Mesendoderm (in vitro differentiated cells): ENCODE measurements at regions not wholly inside any gene's neighbourhood (a gene's known extent, or its start where the extent isn't known, plus 50 kb on each side); places are given as distances from the start of the nearest gene placed in this dataset.
"Not testable (repeated sequence)": the region's sequence is repeated elsewhere in the genome, so short reads cannot be mapped to it uniquely, and the experiment has no call there.

Experiments used
- DNase-seq: peaks from one replicate; pipeline ENCODE4 v3.0.0; 2013
- H2AK5ac ChIP-seq: 2 replicates; pipeline ENCODE4 v1.6.1; 2013; ENCODE audit warnings: low read length, inconsistent platforms
- H2BK120ac ChIP-seq: 2 replicates; pipeline ENCODE4 v1.6.1; 2013; ENCODE audit warnings: low read depth, mild to moderate bottlenecking, low read length, moderate library complexity, mixed read lengths
- H2BK15ac ChIP-seq: replicated peaks from 2 replicates; pipeline ENCODE4 v1.6.1; 2013; ENCODE audit warnings: low read depth, mild to moderate bottlenecking, moderate library complexity
- H2BK5ac ChIP-seq: 2 replicates; pipeline ENCODE4 v1.6.1; 2013; ENCODE audit warnings: low read length, inconsistent platforms
- H3K18ac ChIP-seq: 2 replicates; pipeline ENCODE4 v1.6.1; 2013; ENCODE audit warnings: mild to moderate bottlenecking, low read length, mixed read lengths
- H3K23ac ChIP-seq: one replicate; pipeline ENCODE4 v1.6.1; 2013; ENCODE audit warnings: low read length
- H3K27ac ChIP-seq: 2 replicates; pipeline ENCODE4 v1.5.1; 2013; ENCODE audit warnings: low read depth, mild to moderate bottlenecking, inconsistent platforms, low read length, moderate library complexity
- H3K27me3 ChIP-seq: 2 replicates; pipeline ENCODE4 v1.6.1; 2013; ENCODE audit warnings: low read length, control low read depth, mild to moderate bottlenecking, inconsistent platforms; ENCODE audit not compliant: insufficient read depth, poor library complexity
- H3K36me3 ChIP-seq: 2 replicates; pipeline ENCODE4 v1.6.1; 2013; ENCODE audit warnings: low read length, inconsistent platforms; ENCODE audit not compliant: control insufficient read depth, insufficient read depth
- H3K4ac ChIP-seq: one replicate; pipeline ENCODE4 v1.6.1; 2013; ENCODE audit warnings: low read depth, mild to moderate bottlenecking, low read length, moderate library complexity
- H3K4me1 ChIP-seq: 2 replicates; pipeline ENCODE4 v1.6.1; 2013; ENCODE audit warnings: low read depth, low read length, inconsistent platforms; ENCODE audit not compliant: control insufficient read depth
- H3K4me2 ChIP-seq: 2 replicates; pipeline ENCODE4 v1.6.1; 2013; ENCODE audit warnings: low read length
- H3K4me3 ChIP-seq: 2 replicates; pipeline ENCODE4 v1.5.1; 2013; ENCODE audit warnings: mild to moderate bottlenecking, low read length
- H3K56ac ChIP-seq: one replicate; pipeline ENCODE4 v1.6.1; 2013; ENCODE audit warnings: low read length
- H3K79me1 ChIP-seq: 2 replicates; pipeline ENCODE4 v1.6.1; 2013; ENCODE audit warnings: low read length, inconsistent platforms
- H3K79me2 ChIP-seq: 2 replicates; pipeline ENCODE4 v1.6.1; 2013; ENCODE audit warnings: mild to moderate bottlenecking, low read length; ENCODE audit not compliant: control insufficient read depth, insufficient read depth
- H3K9ac ChIP-seq: 2 replicates; pipeline ENCODE4 v1.6.1; 2013; ENCODE audit warnings: low read length, inconsistent platforms
- H4K5ac ChIP-seq: one replicate; pipeline ENCODE4 v1.6.1; 2013; ENCODE audit warnings: low read length
- H4K8ac ChIP-seq: one replicate; pipeline ENCODE4 v1.6.1; 2013; ENCODE audit warnings: low read depth, mild to moderate bottlenecking, control low read depth, low read length, moderate library complexity
- WGBS: extraction: QIAGEN DNeasy Blood & Tissue Kit; methylation state at CpG from one replicate; pipeline ENCODE4 v1.1.7; 2013; ENCODE audit warnings: low lambda C conversion rate, missing lambda C conversion rate; ENCODE audit not compliant: insufficient coverage; ENCODE audit errors: extremely low coverage; 5-methylcytosine and 5-hydroxymethylcytosine counted together

- no peak overlapping the region for H3K9ac ChIP-seq
- H3K4ac ChIP-seq, result no peak overlapping the region
- no peak overlapping the region for H2BK5ac ChIP-seq
- no peaks in the 10 kb centered on the region for H3K27me3 ChIP-seq
- no peak overlapping the region for H2BK120ac ChIP-seq
- no peak overlapping the region for H3K18ac ChIP-seq
- WGBS, result no CpG with 5 or more reads among the region's 3 CpGs
- H2BK15ac ChIP-seq, result no peak overlapping the region
- no peak overlapping the region for H3K23ac ChIP-seq
- no peaks in the 10 kb centered on the region for H3K4me1 ChIP-seq
- no peak overlapping the region for H4K5ac ChIP-seq
- H3K56ac ChIP-seq, result no peak overlapping the region
- no peak overlapping the region for H3K4me3 ChIP-seq
- DNase-seq, result no peak
- H2AK5ac ChIP-seq, result no peak overlapping the region
- no peak overlapping the region for H3K27ac ChIP-seq
- no peak overlapping the region for H3K4me2 ChIP-seq
- no peak overlapping the region for H4K8ac ChIP-seq
- no peaks in the 10 kb centered on the region for H3K36me3 ChIP-seq
- no peaks in the 10 kb centered on the region for H3K79me2 ChIP-seq
- H3K79me1 ChIP-seq, result no peaks in the 10 kb centered on the region
Measured at GRCh38 chr9:74412236-74412979, 84.7 kb upstream of the RORB start.

- no peak overlapping the region for H3K23ac ChIP-seq
- H3K56ac ChIP-seq, result no peak overlapping the region
- H3K27ac ChIP-seq, result no peak overlapping the region
- no peak overlapping the region for H4K5ac ChIP-seq
- no CpG with 5 or more reads among the region's 1 CpG for WGBS
- H3K4me3 ChIP-seq, result no peak overlapping the region
- H3K27me3 ChIP-seq, result no peaks in the 10 kb centered on the region
- H3K18ac ChIP-seq, result no peak overlapping the region
- no peak overlapping the region for H3K9ac ChIP-seq
- no peak overlapping the region for H2BK15ac ChIP-seq
- no peak for DNase-seq
- H3K79me1 ChIP-seq, result no peaks in the 10 kb centered on the region
- H2AK5ac ChIP-seq, result no peak overlapping the region
- no peaks in the 10 kb centered on the region for H3K36me3 ChIP-seq
- H3K79me2 ChIP-seq, result no peaks in the 10 kb centered on the region
- no peak overlapping the region for H2BK5ac ChIP-seq
- no peaks in the 10 kb centered on the region for H3K4me1 ChIP-seq
- H3K4me2 ChIP-seq, result no peak overlapping the region
- H2BK120ac ChIP-seq, result no peak overlapping the region
- no peak overlapping the region for H4K8ac ChIP-seq
- H3K4ac ChIP-seq, result no peak overlapping the region
Measured at GRCh38 chr9:74413876-74414275, 83.3 kb upstream of the RORB start.

- H4K8ac ChIP-seq, result no peak overlapping the region
- no peak overlapping the region for H3K27ac ChIP-seq
- no peaks in the 10 kb centered on the region for H3K36me3 ChIP-seq
- no peak overlapping the region for H4K5ac ChIP-seq
- no peaks in the 10 kb centered on the region for H3K79me2 ChIP-seq
- no CpG with 5 or more reads among the region's 1 CpG for WGBS
- H3K18ac ChIP-seq, result no peak overlapping the region
- no peaks in the 10 kb centered on the region for H3K4me1 ChIP-seq
- no peak overlapping the region for H3K23ac ChIP-seq
- H3K27me3 ChIP-seq, result no peaks in the 10 kb centered on the region
- H2BK5ac ChIP-seq, result no peak overlapping the region
- H3K4ac ChIP-seq, result no peak overlapping the region
- no peak for DNase-seq
- H3K79me1 ChIP-seq, result no peaks in the 10 kb centered on the region
- H2BK120ac ChIP-seq, result no peak overlapping the region
- no peak overlapping the region for H3K9ac ChIP-seq
- H3K4me2 ChIP-seq, result no peak overlapping the region
- H2AK5ac ChIP-seq, result no peak overlapping the region
- no peak overlapping the region for H3K56ac ChIP-seq
- no peak overlapping the region for H2BK15ac ChIP-seq
- no peak overlapping the region for H3K4me3 ChIP-seq
Measured at GRCh38 chr9:74414325-74414724, 82.8 kb upstream of the RORB start.

- Histone ChIP-seq H3K79me2 (no peaks in the 10 kb centered on the region), H3K4me2 (no peak overlapping the region), H3K9ac (no peak overlapping the region), H2BK15ac (no peak overlapping the region), H3K56ac (no peak overlapping the region), H3K27ac (no peak overlapping the region), H2BK5ac (no peak overlapping the region), H2AK5ac (no peak overlapping the region), H4K8ac (no peak overlapping the region), H3K4me3 (no peak overlapping the region), H3K23ac (no peak overlapping the region), H3K27me3 (no peaks in the 10 kb centered on the region), H3K36me3 (no peaks in the 10 kb centered on the region), H3K4me1 (no peaks in the 10 kb centered on the region), H3K79me1 (no peaks in the 10 kb centered on the region), H3K4ac (no peak overlapping the region), H3K18ac (no peak overlapping the region), H4K5ac (no peak overlapping the region), H2BK120ac (no peak overlapping the region)
- DNase-seq, result no peak
Measured at GRCh38 chr9:74415995-74416394, 81.1 kb upstream of the RORB start.

GRCh38 chr9:74424488-74424887 lies 72.6 kb upstream of the RORB start:
- not testable (repeated sequence) for H2BK5ac ChIP-seq, H3K56ac ChIP-seq, H4K8ac ChIP-seq, H3K4me1 ChIP-seq, H3K27ac ChIP-seq, H3K27me3 ChIP-seq, H3K79me2 ChIP-seq, H3K4me3 ChIP-seq, H3K23ac ChIP-seq, H3K9ac ChIP-seq, DNase-seq, H3K36me3 ChIP-seq, H2AK5ac ChIP-seq, H3K4ac ChIP-seq, H4K5ac ChIP-seq, H2BK15ac ChIP-seq, H3K4me2 ChIP-seq, H3K79me1 ChIP-seq, H2BK120ac ChIP-seq, H3K18ac ChIP-seq
- no CpG with 5 or more reads among the region's 16 CpGs for WGBS

- H3K4me1 ChIP-seq, result no peaks in the 10 kb centered on the region
- no peak overlapping the region for H4K8ac ChIP-seq
- no peaks in the 10 kb centered on the region for H3K27me3 ChIP-seq
- no peak overlapping the region for H3K18ac ChIP-seq
- H2BK120ac ChIP-seq, result no peak overlapping the region
- no peak overlapping the region for H2AK5ac ChIP-seq
- no peaks in the 10 kb centered on the region for H3K79me2 ChIP-seq
- no peak overlapping the region for H4K5ac ChIP-seq
- H3K4ac ChIP-seq, result no peak overlapping the region
- WGBS, result no CpG with 5 or more reads among the region's 1 CpG
- no peak overlapping the region for H3K27ac ChIP-seq
- no peak overlapping the region for H3K4me2 ChIP-seq
- H2BK15ac ChIP-seq, result no peak overlapping the region
- no peaks in the 10 kb centered on the region for H3K36me3 ChIP-seq
- no peak overlapping the region for H3K23ac ChIP-seq
- no peak overlapping the region for H2BK5ac ChIP-seq
- no peaks in the 10 kb centered on the region for H3K79me1 ChIP-seq
- no peak overlapping the region for H3K4me3 ChIP-seq
- H3K56ac ChIP-seq, result no peak overlapping the region
- peak; percentile 15 for DNase-seq
- H3K9ac ChIP-seq, result no peak overlapping the region
Measured at GRCh38 chr9:74431467-74431866, 65.7 kb upstream of the RORB start.
